ENCODE measurements at regions not wholly inside any gene's neighbourhood (a gene's known extent, or its start where the extent isn't known, plus 50 kb on each side); places are given as distances from the start of the nearest gene placed in this dataset.

GRCh38 chr6:19317431-19317986 lies 519.7 kb upstream of the ID4 start:
- peak in 1 of 2 experiments; percentile 1 for DNase-seq

GRCh38 chr6:19319005-19319404 lies 518.2 kb upstream of the ID4 start:
- no peak for DNase-seq
- TF ChIP-seq GATA1 (IDR thresholded peaks at IDR 0.05; ENCODE audit: low read depth, low read length), result no peak
- no peak for TF ChIP-seq POLR2A (IDR thresholded peaks at IDR 0.05; ENCODE audit: low read length)

More at GRCh38 chr6:19317431-19317986, 519.7 kb upstream of the ID4 start:
- no peak for TF ChIP-seq POLR2A (IDR thresholded peaks at IDR 0.05; ENCODE audit: low read length)
- no peak for TF ChIP-seq GATA1 (IDR thresholded peaks at IDR 0.05; ENCODE audit: low read depth, low read length)

GRCh38 chr6:19320111-19320581 lies 517.0 kb upstream of the ID4 start:
- no peak for TF ChIP-seq GATA1 (IDR thresholded peaks at IDR 0.05; ENCODE audit: low read depth, low read length)
- no peak for TF ChIP-seq POLR2A (IDR thresholded peaks at IDR 0.05; ENCODE audit: low read length)

GRCh38 chr6:19322691-19323485 lies 514.3 kb upstream of the ID4 start:
- no peak for TF ChIP-seq POLR2A (IDR thresholded peaks at IDR 0.05; ENCODE audit: low read length)
- no peak for TF ChIP-seq GATA1 (IDR thresholded peaks at IDR 0.05; ENCODE audit: low read depth, low read length)
- no peak for DNase-seq

More at GRCh38 chr6:19320111-19320581, 517.0 kb upstream of the ID4 start:
- DNase-seq, result no peak

GRCh38 chr6:19324376-19324775 lies 512.8 kb upstream of the ID4 start:
- TF ChIP-seq GATA1 (IDR thresholded peaks at IDR 0.05; ENCODE audit: low read depth, low read length) (no peak), POLR2A (IDR thresholded peaks at IDR 0.05; ENCODE audit: low read length) (no peak)
- DNase-seq, result no peak

GRCh38 chr6:19325335-19325789 lies 511.8 kb upstream of the ID4 start:
- TF ChIP-seq POLR2A (IDR thresholded peaks at IDR 0.05; ENCODE audit: low read length) (no peak), GATA1 (IDR thresholded peaks at IDR 0.05; ENCODE audit: low read depth, low read length) (no peak)
- no peak for DNase-seq

GRCh38 chr6:19327241-19327640 lies 509.9 kb upstream of the ID4 start:
- DNase-seq, result no peak

GRCh38 chr6:19327661-19328060 lies 509.5 kb upstream of the ID4 start:
- DNase-seq, result no peak
- no peak for TF ChIP-seq POLR2A (IDR thresholded peaks at IDR 0.05; ENCODE audit: low read length)
- no peak for TF ChIP-seq GATA1 (IDR thresholded peaks at IDR 0.05; ENCODE audit: low read depth, low read length)

More at GRCh38 chr6:19327241-19327640, 509.9 kb upstream of the ID4 start:
- TF ChIP-seq GATA1 (IDR thresholded peaks at IDR 0.05; ENCODE audit: low read depth, low read length) (no peak), POLR2A (IDR thresholded peaks at IDR 0.05; ENCODE audit: low read length) (no peak)

- TF ChIP-seq POLR2A (IDR thresholded peaks at IDR 0.05; ENCODE audit: low read length) (no peak), GATA1 (IDR thresholded peaks at IDR 0.05; ENCODE audit: low read depth, low read length) (no peak)
- no peak for DNase-seq
Observed at GRCh38 chr6:19329078-19329477, 508.1 kb upstream of the ID4 start.

- no peak for DNase-seq
- no peak for TF ChIP-seq POLR2A (IDR thresholded peaks at IDR 0.05; ENCODE audit: low read length)
- no peak for TF ChIP-seq GATA1 (IDR thresholded peaks at IDR 0.05; ENCODE audit: low read depth, low read length)
Observed at GRCh38 chr6:19331089-19331488, 506.1 kb upstream of the ID4 start.

- TF ChIP-seq GATA1 (IDR thresholded peaks at IDR 0.05; ENCODE audit: low read depth, low read length) (no peak), POLR2A (IDR thresholded peaks at IDR 0.05; ENCODE audit: low read length) (no peak)
- no peak for DNase-seq
Observed at GRCh38 chr6:19332806-19333460, 504.2 kb upstream of the ID4 start.

- no peak for TF ChIP-seq GATA1 (IDR thresholded peaks at IDR 0.05; ENCODE audit: low read depth, low read length)
- TF ChIP-seq POLR2A (IDR thresholded peaks at IDR 0.05; ENCODE audit: low read length), result no peak
- DNase-seq, result no peak
Observed at GRCh38 chr6:19333936-19334335, 503.2 kb upstream of the ID4 start.

- TF ChIP-seq GATA1 (IDR thresholded peaks at IDR 0.05; ENCODE audit: low read depth, low read length), result no peak
- TF ChIP-seq POLR2A (IDR thresholded peaks at IDR 0.05; ENCODE audit: low read length), result no peak
Observed at GRCh38 chr6:19336579-19336978, 500.6 kb upstream of the ID4 start.

GRCh38 chr6:19337101-19337500 lies 500.1 kb upstream of the ID4 start:
- no peak for DNase-seq
- TF ChIP-seq POLR2A (IDR thresholded peaks at IDR 0.05; ENCODE audit: low read length) (no peak), GATA1 (IDR thresholded peaks at IDR 0.05; ENCODE audit: low read depth, low read length) (no peak)

More at GRCh38 chr6:19336579-19336978, 500.6 kb upstream of the ID4 start:
- no peak for DNase-seq
